Loucy (cell line): ENCODE measurements at regions not wholly inside any gene's neighbourhood (a gene's known extent, or its start where the extent isn't known, plus 50 kb on each side); places are given as distances from the start of the nearest gene placed in this dataset.

Source experiments
- CTCF ChIP-seq: fragments of 200-600 bp; sonication (generic); conservative IDR thresholded peaks from 2 replicates; pipeline ENCODE4 v1.5.1; 2014; ENCODE audit warnings: mild to moderate bottlenecking, antibody characterized with exemption, low read length
- EZH2phosphoT487 ChIP-seq: fragments of 200-600 bp; IDR thresholded peaks from 2 replicates; pipeline ENCODE4 v1.6.1; 2018; ENCODE audit warnings: antibody characterized with exemption, mild to moderate bottlenecking, moderate library complexity, borderline replicate concordance

- TF ChIP-seq CTCF (no peak), EZH2phosphoT487 (no peak)
Measured at GRCh38 chr12:111283966-111284365, 84.9 kb downstream of the PHETA1 start.
